Skeletal muscle satellite cell (primary cell): ENCODE measurements at regions not wholly inside any gene's neighbourhood (a gene's known extent, or its start where the extent isn't known, plus 50 kb on each side); places are given as distances from the start of the nearest gene placed in this dataset.

Source experiments
- H3K27me3 ChIP-seq: 2 replicates; pipeline ENCODE4 v1.7.0; 2013; ENCODE audit warnings: low read length; ENCODE audit not compliant: control insufficient read depth, insufficient read depth
- H3K36me3 ChIP-seq: 2 replicates; pipeline ENCODE4 v1.7.0; 2013; ENCODE audit warnings: mild to moderate bottlenecking, control low read depth, low read length; ENCODE audit not compliant: insufficient read depth
- H3K4me1 ChIP-seq: 2 replicates; pipeline ENCODE4 v1.7.0; 2013; ENCODE audit warnings: low read length; ENCODE audit not compliant: control insufficient read depth, insufficient read depth
- H3K4me2 ChIP-seq: 2 replicates; pipeline ENCODE4 v1.7.0; 2013; ENCODE audit warnings: mild to moderate bottlenecking, low read length
- H3K4me3 ChIP-seq: 2 replicates; pipeline ENCODE4 v1.7.0; 2013; ENCODE audit warnings: low read length
- H3K9ac ChIP-seq: 2 replicates; pipeline ENCODE4 v1.7.0; 2013; ENCODE audit warnings: mild to moderate bottlenecking, low read depth, low read length, moderate library complexity
- H3K9me3 ChIP-seq: replicated peaks from 2 replicates; pipeline ENCODE4 v1.7.0; 2013; ENCODE audit warnings: mild to moderate bottlenecking, control low read depth, low read length

DNA sequence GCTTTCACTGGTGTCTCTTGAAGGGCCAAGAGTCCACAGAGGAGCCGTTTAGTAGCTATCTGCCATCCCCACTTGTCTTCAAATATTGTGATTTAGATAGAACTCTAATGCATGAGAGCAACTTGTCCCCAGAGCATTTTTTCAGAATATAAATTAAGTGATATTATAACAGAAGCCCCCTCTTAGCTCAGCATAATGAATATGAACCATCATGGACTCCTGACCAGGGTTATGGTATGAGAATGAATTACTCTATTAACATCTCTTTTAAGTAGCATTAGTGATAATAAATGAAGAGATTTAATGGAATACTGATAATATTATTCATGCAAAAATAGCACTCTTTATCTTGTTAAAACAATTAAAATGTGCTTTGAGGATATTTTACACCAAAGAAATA lies 709.6 kb downstream of the GALR1 start:
- H3K4me1 ChIP-seq = no peaks in the 10 kb centered on the region
- H3K27me3 ChIP-seq = no peaks in the 10 kb centered on the region
- no peak overlapping the region for H3K9ac ChIP-seq
- no peaks in the 10 kb centered on the region for H3K36me3 ChIP-seq
- H3K4me3 ChIP-seq = no peak overlapping the region
- peaks cover 5% of the 10 kb centered on the region for H3K9me3 ChIP-seq
- no peak overlapping the region for H3K4me2 ChIP-seq

GRCh38 chr18:77960791-77961410 lies 711.3 kb downstream of the GALR1 start:
- H3K9ac ChIP-seq = no peak overlapping the region
- no peak overlapping the region for H3K4me2 ChIP-seq
- peaks cover 5% of the 10 kb centered on the region for H3K9me3 ChIP-seq
- no peaks in the 10 kb centered on the region for H3K4me1 ChIP-seq
- H3K4me3 ChIP-seq = no peak overlapping the region
- no peaks in the 10 kb centered on the region for H3K27me3 ChIP-seq
- no peaks in the 10 kb centered on the region for H3K36me3 ChIP-seq

DNA sequence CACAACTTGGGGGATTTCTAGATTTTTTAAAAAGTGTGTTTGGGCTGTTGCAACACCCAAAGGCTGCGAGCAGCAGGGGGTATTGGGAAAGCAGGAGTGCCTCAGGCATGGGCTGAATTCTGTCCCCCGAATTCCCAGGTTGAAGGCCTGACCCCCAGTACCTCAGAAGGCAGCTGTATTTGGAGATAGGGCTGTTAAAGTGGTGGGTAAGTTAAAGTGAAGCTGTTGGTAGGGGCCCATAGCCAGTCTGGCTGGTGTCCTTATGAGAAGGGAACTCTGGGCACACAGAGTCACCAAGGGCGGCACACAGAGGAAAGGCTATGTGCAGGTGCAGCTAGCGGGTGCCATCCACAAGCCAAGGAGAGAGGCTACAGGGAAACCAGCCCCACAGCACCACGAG lies 717.4 kb downstream of the GALR1 start:
- no peaks in the 10 kb centered on the region for H3K27me3 ChIP-seq
- no peaks in the 10 kb centered on the region for H3K36me3 ChIP-seq
- H3K4me1 ChIP-seq = no peaks in the 10 kb centered on the region
- no peak overlapping the region for H3K9ac ChIP-seq
- peaks cover 25% of the 10 kb centered on the region for H3K9me3 ChIP-seq
- no peak overlapping the region for H3K4me3 ChIP-seq
- H3K4me2 ChIP-seq = no peak overlapping the region

DNA sequence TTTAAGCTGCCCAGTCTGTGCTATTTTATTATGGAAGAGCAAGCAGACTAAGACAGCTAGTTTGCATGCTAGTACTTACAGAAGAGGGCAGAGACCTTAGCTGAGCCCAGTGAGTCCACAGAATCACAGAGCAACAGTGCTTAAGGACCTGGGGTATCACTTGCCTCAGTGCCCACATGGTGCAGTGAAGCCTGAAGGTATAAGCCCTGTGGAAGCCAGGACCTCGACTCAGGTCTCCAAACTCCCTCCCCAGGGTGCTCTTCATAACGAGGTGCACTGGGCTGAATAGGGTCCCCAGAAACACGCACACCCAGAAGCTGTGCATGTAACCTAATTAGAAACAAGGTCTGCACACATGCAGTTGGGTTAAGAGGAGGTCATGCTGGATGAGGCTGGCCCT lies 718.1 kb downstream of the GALR1 start:
- no peaks in the 10 kb centered on the region for H3K4me1 ChIP-seq
- no peak overlapping the region for H3K4me2 ChIP-seq
- no peaks in the 10 kb centered on the region for H3K27me3 ChIP-seq
- H3K9ac ChIP-seq = no peak overlapping the region
- H3K9me3 ChIP-seq = peaks cover 27% of the 10 kb centered on the region
- H3K4me3 ChIP-seq = no peak overlapping the region
- no peaks in the 10 kb centered on the region for H3K36me3 ChIP-seq

DNA sequence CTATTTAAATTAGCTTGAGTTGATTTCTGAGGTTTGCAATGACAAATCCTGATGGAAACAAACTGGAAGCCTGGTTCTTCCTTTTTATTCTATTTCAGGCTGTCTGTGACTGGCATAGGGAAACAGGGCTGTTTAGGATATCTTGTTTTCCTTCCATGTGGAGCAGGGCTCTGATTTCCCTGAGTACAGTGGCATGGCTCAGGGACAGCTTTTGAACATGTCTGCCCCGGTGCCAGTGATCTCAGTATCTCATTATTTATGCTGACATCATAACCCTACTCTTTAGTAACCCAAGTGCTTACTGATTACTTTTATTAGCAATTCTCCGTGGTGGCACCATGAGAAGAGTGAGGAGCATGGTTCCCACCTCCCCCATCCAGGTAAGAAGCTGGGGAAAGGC lies 720.3 kb downstream of the GALR1 start:
- no peak overlapping the region for H3K4me3 ChIP-seq
- H3K4me1 ChIP-seq = no peaks in the 10 kb centered on the region
- H3K27me3 ChIP-seq = no peaks in the 10 kb centered on the region
- no peak overlapping the region for H3K4me2 ChIP-seq
- no peak overlapping the region for H3K9ac ChIP-seq
- H3K36me3 ChIP-seq = no peaks in the 10 kb centered on the region
- H3K9me3 ChIP-seq = peaks cover 22% of the 10 kb centered on the region

DNA sequence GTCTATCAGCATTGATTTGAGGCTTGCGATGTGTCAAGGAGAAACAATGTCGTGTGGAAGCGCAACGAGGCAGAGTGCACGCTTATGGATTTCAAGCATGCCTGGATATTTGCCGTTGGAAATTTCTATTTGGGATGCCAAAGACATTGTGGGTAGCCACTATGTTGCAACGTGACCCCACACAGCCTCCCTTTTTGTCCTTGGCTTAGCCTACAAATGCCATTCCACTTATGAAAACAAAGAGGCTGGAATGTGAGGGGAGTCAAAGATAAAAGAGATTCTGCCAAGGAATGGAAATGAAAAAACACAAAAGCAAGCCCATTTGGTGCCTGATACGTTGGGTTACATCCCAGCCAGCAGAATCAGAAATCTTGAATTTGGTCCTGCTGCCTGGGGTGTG lies 721.2 kb downstream of the GALR1 start:
- H3K9me3 ChIP-seq = peaks cover 28% of the 10 kb centered on the region
- no peak overlapping the region for H3K4me2 ChIP-seq
- no peaks in the 10 kb centered on the region for H3K4me1 ChIP-seq
- no peaks in the 10 kb centered on the region for H3K27me3 ChIP-seq
- H3K36me3 ChIP-seq = no peaks in the 10 kb centered on the region
- no peak overlapping the region for H3K4me3 ChIP-seq
- H3K9ac ChIP-seq = no peak overlapping the region

DNA sequence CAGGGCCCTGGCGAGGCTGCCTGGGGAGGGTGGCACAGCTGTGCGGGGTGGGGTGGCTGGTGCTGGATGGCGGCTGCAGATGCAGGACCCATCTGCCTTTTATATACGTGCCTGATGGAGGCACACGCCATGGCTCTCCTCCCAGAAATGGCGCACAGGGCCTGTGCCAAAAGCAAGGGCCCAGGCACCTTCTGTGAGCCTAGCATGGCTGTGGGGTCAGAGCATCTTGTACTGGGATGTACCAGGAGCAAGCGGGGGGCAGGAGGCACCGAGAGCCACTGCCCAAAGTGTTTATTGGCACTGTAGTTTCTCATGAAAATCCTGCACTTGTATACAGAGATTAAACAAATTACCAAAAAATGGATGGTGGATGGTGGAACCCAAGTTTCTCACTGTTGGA lies 724.1 kb downstream of the GALR1 start:
- no peaks in the 10 kb centered on the region for H3K36me3 ChIP-seq
- no peaks in the 10 kb centered on the region for H3K27me3 ChIP-seq
- no peak overlapping the region for H3K9ac ChIP-seq
- no peak overlapping the region for H3K4me2 ChIP-seq
- no peak overlapping the region for H3K4me3 ChIP-seq
- peaks cover 20% of the 10 kb centered on the region for H3K9me3 ChIP-seq
- H3K4me1 ChIP-seq = no peaks in the 10 kb centered on the region

- Histone ChIP-seq H3K4me2 (no peak overlapping the region), H3K9me3 (peaks cover 20% of the 10 kb centered on the region), H3K4me3 (no peak overlapping the region), H3K4me1 (no peaks in the 10 kb centered on the region), H3K36me3 (no peaks in the 10 kb centered on the region), H3K9ac (no peak overlapping the region), H3K27me3 (no peaks in the 10 kb centered on the region)
Measured at GRCh38 chr18:77974329-77974728, 724.7 kb downstream of the GALR1 start.

DNA sequence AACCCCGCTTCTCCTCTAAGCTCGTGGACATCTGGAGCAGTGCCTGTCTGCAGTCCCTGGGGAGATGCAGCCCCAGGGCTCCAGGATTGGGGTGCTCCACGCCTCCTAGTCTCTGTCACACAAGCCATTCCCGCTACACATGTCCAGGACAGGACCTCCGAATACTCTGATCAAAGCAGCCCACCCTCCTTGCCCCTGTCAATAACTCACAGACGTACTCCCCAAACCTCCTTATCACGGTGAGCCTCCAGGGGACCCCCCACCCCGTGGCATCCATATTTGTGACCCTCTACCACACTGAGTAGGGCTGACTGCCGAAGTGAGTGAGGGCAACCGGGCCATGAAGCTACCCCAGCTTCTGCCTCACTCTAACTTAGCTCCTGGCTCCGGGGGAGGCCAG lies 727.7 kb downstream of the GALR1 start:
- no peak overlapping the region for H3K4me2 ChIP-seq
- H3K36me3 ChIP-seq = no peaks in the 10 kb centered on the region
- peaks cover 23% of the 10 kb centered on the region for H3K9me3 ChIP-seq
- no peaks in the 10 kb centered on the region for H3K27me3 ChIP-seq
- no peaks in the 10 kb centered on the region for H3K4me1 ChIP-seq
- no peak overlapping the region for H3K4me3 ChIP-seq
- no peak overlapping the region for H3K9ac ChIP-seq

DNA sequence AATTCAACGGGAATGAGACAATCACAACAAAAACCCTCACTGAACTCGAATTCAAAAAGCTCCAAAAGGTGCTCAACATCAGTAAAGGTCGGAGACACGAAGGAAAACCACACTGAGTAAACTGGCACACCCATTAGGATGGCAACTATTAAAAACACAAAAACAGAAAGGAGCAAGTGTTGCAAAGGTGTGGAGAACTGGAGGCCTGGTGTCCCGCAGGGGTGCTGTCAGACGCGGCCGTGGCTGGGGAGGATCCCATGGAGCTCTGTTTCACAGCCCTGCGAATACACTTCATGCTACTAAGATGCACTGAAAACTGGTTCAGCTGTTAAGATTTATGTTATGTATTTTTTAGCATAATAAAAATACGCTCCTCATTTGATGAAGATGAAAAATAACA lies 730.6 kb downstream of the GALR1 start:
- no peaks in the 10 kb centered on the region for H3K4me1 ChIP-seq
- no peak overlapping the region for H3K4me3 ChIP-seq
- peaks cover 30% of the 10 kb centered on the region for H3K9me3 ChIP-seq

DNA sequence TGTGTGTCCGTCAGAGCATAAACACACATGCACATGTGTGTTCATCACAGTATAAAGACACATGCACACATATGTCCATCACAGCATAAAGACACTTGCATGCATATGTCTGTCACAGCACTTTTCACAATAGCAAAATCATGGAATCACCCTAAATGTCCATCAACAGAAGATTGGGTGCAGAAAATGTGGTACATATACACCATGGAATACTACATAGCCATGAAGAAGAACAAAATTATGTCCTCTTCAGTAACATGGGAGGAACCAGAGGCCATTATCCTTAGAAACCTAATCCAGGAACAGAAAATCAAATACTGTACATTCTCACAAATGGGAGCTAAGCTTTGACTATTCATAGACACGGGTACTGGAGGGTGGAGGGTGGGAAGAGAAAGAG lies 732.2 kb downstream of the GALR1 start:
- Histone ChIP-seq H3K36me3 (no peaks in the 10 kb centered on the region), H3K4me3 (no peak overlapping the region), H3K9me3 (peaks cover 28% of the 10 kb centered on the region), H3K4me2 (no peak overlapping the region), H3K9ac (no peak overlapping the region), H3K27me3 (no peaks in the 10 kb centered on the region), H3K4me1 (no peaks in the 10 kb centered on the region)

More for the DNA sequence above, 730.6 kb downstream of the GALR1 start:
- no peak overlapping the region for H3K9ac ChIP-seq
- no peak overlapping the region for H3K4me2 ChIP-seq
- H3K27me3 ChIP-seq = no peaks in the 10 kb centered on the region
- H3K36me3 ChIP-seq = no peaks in the 10 kb centered on the region

- Histone ChIP-seq H3K9ac (no peak overlapping the region), H3K9me3 (peaks cover 22% of the 10 kb centered on the region)
Measured at GRCh38 chr18:77983270-77983669, 733.6 kb downstream of the GALR1 start.

More at GRCh38 chr18:77983270-77983669, 733.6 kb downstream of the GALR1 start:
- Histone ChIP-seq H3K4me1 (no peaks in the 10 kb centered on the region), H3K4me2 (no peak overlapping the region), H3K27me3 (no peaks in the 10 kb centered on the region), H3K4me3 (no peak overlapping the region), H3K36me3 (no peaks in the 10 kb centered on the region)
